GM19395 (cell line): ENCODE measurements at regions not wholly inside any gene's neighbourhood (a gene's known extent, or its start where the extent isn't known, plus 50 kb on each side); places are given as distances from the start of the nearest gene placed in this dataset.
"Not testable (repeated sequence)": the region's sequence is repeated elsewhere in the genome, so short reads cannot be mapped to it uniquely, and the experiment has no call there.

Source experiments
- ATAC-seq: cut with Tn5 transposase; IDR thresholded peaks from one replicate; pipeline ENCODE4 v1.9.1; 2021; ENCODE audit warnings: mild to moderate bottlenecking, moderate library complexity; ENCODE audit not compliant: unreplicated experiment

DNA sequence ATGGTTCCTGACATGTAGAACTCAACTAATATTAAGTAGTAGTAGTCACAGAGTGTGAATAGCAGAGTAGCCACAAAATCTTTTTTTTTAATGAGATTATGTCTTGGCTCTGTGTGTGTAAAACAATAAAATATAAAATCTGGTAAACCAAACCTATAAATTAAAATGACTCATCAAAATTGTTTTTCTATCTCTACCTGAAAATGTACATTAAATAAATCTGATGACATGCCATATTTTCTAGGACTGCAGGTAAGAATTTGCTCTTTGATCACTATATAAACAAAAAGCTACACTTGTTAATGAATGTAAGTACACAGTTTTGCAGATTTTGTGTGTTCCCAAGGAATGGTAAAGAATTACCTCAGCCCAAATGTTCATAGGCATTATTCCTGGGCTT is 1231.5 kb downstream of the JRKL start:
- no peak for ATAC-seq

DNA sequence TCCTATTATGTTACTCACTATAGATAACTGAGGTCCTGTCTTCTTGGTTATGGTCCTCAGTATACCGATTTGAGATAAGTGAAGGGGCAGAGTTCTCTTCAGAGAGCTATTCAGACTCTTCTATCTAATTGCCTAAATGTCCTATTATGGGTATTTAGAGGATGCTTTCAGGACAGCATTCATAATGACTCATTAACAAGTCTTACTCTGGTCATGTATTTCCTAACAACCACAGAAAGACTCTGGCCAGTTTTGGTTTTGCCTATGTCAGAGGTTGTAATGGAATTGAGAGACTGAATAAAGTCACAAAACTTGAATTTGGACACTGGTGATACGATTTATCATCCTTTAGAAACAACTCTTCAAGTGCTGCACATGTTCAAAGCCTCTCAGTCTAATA is 1233.0 kb downstream of the JRKL start:
- ATAC-seq, result no peak

DNA sequence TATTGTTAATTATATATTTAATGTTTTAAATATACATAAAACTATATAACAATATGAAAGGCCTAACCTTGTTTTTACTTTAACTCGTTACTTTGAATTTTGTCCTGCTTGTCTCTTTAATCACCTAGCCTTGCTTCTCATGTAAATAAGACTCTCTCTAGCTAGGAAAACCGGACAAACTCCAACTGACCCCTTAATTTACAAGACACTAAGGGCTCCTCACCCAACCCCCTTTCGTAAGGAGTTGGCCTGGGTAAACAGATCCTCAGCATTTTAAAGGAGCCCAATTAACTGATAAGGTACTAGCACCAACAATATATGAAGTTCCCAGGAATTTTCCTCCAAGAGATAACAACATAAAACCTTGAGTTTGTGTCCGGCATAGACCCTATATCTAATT is 1246.9 kb downstream of the JRKL start:
- ATAC-seq, result not testable (repeated sequence)

DNA sequence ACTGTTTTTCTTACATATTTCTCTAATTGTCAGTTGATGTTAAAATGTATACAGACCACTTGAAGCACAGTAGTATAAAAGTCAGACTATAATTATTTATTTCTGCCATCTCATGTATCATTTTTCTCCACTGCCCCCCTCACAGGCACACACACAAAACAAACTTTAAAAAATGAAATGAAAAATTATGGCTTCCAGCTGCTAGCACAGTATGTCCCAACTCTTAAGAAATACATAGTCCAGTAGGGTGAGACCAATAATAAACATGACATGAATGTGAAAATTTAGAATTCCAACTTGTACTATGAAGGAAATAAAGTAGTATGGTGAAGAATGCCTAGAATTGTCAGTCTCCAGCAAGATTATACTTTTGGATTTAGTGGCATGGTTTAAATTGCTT is 1247.9 kb downstream of the JRKL start:
- ATAC-seq, result no peak

DNA sequence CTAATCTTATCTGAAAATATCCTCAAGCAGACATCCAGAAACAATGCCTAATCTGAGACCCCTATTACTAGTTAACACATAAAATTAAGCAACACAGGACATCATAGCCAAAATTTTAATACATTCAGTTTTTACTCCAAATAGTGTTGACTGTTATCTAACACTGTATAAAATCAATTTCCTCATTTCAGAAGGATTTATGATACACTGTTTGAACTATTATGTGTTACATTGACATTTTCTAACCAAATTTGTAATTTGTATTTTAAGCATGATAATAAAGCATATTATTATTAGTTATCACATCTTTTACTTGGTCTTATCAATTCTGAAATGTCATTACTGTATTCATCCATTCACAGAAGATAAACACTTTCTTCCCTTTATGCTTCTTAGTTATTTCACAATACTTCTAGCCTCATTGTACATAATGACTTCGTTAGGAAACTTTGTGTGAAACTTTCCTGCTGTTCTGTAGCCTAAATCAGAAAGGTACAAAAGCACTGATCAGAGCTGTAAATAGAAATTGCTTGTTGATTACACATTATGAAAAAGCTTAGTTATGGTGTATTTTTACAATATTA is 1248.9 kb downstream of the JRKL start:
- ATAC-seq, result no peak

DNA sequence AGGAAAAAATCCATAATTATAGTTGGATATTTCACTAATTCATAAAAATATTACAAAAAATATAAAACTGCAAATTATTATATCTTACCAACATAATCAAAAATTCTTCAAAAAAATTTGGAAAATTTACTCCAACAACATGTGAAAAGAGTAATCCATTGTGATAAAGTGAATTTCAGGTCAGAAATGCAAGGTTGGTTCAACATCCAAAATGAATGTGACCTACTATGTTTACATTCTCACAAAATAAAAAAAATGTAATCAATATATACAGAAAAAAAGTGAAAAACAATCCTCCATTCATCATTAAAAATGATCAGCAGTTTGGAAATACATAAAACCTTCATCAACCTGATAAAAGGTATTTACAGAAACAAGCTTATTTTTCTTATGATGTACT is 1252.2 kb downstream of the JRKL start:
- no peak for ATAC-seq

DNA sequence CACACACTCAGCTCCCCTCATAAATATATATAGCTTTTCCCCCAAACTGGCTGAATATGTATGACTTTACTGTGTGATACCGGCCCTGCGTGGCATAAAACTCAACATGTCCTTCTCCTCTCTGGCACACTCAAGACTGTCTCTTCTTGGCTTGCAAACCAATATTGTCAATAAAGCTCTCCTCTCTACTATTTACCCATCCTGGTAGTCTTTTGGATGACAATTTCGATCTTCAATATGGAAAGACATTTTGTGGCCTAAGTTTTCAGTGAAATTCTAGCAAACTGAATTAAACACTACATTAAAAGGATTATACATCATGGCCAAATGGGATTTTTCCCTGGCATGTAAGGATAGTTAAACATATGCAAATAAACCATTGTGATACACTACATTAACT is 1255.9 kb downstream of the JRKL start:
- ATAC-seq, result no peak

DNA sequence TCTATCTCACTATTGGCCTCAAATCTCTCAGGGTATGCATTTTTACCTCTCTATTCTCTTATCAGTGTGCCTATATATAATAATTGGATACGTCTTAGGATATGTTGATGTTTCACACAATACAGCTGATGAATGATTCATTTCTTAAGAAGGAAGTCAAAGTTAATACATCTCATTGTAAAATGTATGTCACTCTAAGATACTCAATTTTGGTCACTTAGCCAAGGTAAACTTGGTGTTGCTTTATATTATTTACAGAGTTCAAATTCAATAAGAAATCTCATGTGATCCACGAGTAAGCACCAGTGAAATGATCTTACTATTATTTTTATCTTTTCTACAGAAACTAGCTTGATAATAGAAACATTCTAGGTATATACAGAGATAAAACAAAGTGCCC is 1266.5 kb downstream of the JRKL start:
- ATAC-seq, result no peak

DNA sequence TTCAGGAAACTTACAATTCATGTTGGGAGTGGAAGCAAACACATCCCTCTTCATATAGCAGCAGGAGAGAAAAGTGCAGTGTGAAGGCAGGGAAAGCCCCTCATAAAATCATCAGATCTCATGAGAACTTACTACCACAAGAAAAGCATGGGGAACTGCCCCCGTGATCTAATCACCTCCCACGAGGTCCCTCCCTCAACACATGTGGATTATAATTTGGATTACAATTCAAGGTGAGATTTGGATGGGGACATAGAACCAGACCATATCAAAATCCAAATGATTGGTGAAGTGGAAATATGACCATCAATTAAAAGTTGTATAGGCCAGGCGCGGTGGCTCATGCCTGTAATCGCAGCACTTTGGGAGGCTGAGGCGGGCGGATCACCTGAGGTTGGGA is 1268.0 kb downstream of the JRKL start:
- no peak for ATAC-seq

DNA sequence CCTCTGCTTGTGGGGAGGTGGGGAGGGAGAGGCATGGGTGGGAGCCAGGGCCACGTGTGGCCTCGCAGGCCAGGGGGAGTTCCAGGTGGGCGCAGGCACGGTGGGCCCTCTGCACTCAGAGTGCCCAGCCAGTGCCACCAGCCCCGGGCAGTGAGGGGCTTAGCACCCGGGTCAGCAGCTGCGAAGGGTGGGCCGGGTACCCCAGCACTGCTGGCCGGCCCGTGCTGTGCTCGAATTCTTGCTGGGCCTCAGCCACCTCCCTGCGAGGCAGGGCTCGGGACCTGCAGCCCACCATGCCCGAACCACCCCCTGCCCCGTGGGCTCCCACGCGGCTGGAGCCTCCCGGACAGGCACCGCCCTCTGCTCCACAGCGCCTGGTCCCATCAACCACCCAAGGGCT is 1277.2 kb downstream of the JRKL start:
- no peak for ATAC-seq

DNA sequence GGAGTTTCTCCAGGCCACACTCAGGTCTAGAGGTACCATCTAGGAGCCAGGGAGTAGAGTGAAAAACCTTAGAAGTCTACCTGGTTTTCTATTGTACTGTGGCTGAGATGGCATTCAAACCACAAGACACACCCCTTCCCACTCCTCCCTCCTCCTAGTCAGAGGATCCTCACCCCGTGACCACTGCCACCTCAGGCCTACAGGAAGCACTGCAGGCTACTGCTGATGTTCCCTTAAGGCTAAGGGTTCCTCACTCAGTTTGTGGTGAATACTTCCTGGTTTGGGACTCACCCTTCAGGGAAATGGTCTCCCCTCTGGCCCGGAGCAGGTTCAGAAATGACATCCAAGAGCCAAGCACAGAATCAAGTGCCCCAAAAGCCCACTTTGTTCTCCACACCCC is 1293.9 kb downstream of the JRKL start:
- ATAC-seq, result no peak

DNA sequence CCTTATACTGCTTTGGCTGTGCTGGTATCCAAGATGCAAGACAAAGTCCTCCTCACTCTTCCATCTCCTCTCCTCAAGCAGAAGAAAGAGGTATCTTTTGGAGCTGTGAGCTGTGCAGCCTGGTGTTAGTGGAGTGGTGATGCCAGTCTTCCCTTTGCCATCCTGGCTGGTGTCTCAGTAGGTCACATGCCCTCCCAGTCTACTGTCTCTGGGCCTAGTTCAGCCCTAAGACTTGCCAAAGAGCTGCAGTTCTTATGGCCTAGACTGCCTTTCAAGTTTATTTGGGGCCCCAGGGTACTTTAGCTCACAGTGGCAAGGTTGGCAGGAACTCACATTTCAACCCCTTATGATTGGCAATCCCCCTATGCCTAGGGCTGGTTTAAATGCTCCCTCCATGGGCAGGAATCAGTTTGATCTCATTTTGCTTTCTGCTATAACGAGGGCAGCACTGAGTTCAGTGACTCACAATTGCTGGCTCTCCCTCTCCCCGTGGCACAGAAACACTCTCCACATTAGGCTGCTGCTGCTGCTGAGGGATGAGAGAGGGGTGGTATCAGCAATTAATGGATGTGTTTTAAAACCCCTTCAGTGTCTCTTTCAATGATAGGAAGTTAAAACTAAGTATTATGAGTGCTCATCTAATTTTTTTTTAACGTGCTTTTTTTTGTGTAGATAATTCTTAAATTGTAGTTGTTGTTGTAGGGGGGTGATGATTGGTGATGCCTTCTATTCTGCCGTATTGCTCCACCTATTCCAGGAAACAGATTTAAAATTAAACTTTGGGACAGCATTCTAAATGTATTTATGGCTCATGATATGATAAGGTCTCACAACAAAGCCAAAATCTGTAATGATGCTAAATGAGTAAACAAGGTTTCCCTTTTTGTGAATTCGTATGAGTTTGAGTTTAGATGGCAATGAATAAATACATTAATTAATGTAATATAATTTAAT is 1295.0 kb downstream of the JRKL start:
- ATAC-seq, result no peak

DNA sequence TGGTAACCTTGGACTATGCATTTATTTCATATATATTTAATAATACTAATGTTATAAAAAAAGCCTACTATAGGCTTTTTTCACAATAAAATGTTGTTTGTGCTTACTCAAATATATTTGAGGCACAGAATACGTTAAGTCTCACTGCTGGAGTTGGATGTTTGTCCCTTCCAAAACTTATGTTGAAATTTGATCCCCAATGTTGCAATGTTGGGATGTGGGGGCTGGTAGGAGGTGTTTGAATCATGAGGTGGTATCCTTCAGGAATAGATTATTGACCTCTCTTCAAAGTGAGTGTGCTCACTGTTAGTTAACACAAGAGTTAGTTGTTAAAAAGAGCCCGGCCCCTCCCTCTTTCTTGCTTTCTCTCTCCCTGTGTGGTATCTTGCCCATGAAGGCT is 1295.9 kb downstream of the JRKL start:
- no peak for ATAC-seq

DNA sequence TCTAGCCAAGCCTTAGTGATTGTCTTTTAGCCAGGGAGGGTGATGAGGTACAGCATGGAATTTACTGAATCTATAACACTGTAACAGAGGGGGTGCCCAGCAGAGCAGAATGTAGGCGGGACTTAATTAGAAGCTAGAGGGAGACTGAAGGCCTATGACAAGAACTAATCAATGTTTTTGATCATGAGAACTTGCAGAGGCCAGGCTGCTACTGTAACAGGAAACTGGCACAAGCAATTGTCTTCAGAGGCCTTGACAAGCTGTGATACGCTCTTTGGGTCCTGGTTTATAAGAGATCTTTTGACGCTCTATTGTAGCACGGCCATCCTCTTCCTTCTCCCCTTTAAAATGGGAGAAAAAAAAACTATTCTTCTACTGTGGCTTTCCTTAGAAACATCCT is 1297.3 kb downstream of the JRKL start:
- ATAC-seq, result no peak

DNA sequence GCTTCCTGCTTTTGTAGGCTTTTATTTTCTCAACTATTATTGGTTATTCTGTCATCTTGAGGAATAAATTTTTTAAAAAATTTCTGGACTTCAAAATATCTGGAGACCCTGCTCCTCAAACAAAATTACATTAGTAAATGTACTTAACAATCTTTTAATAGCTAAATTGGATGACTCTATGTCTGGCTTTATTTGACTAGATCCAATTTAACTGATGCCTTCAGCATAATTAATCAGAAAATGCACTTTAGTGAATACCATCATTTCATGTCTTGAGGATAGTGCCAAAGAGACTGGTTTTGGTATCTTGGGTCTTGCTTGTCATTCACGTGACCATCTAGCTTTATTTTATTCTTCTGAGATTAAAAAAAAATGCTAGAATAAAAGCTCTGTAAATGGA is 1301.2 kb downstream of the JRKL start:
- ATAC-seq, result no peak

DNA sequence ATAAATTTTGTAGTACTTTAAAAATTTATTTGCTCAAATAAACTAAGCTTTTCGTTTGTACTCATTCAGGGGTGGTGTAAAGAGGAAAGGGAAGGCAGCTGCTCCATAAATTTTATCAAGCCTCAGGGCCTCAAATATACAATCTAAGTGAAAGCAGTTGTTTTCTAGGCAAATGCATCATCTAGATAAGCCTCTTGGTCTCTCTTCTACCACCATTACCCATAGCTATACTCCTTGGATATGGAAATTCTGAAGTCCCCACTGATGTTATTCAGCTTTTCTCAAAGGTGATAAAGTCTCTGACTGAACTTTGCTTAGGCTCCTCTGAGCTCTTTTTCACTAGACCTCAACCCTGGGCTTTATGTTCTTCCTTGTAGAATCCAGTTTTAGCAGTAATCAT is 1313.1 kb downstream of the JRKL start:
- no peak for ATAC-seq

DNA sequence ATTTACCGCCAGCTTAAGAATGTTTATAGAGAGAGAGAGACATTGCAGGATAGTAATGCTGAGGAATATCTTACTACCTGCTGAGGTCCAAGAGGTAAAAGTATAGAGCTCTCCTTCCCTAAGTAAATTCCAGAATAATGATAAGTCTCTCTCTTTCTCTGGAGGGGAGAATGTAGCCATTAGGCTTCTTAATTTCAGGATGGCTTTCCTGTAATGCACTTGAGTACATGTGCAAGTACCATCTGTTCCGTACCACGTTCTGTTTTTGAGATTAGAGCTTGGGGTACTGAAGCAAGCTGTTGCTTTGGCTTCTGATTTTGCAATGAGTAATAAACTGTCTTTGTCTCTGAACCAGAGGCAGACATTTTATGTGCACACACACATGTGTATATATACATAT is 1314.0 kb downstream of the JRKL start:
- ATAC-seq, result no peak

DNA sequence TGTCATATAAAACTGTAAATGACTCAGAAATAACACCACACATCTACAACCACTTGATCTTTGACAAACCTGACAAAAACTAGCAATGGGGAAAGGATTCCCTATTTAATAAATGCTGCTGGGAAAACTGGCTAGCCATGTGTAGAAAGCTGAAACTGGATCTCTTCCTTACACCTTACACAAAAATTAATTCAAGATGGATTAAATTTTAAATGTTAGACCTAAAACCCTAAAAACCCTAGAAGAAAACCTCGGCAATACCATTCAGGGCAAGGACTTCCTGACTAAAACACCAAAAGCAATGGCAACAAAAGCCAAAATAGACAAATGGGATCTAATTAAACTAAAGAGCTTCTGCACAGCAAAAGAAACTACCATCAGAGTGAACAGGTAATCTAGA is 1315.3 kb upstream of the CNTN5 start:
- ATAC-seq, result not testable (repeated sequence)

DNA sequence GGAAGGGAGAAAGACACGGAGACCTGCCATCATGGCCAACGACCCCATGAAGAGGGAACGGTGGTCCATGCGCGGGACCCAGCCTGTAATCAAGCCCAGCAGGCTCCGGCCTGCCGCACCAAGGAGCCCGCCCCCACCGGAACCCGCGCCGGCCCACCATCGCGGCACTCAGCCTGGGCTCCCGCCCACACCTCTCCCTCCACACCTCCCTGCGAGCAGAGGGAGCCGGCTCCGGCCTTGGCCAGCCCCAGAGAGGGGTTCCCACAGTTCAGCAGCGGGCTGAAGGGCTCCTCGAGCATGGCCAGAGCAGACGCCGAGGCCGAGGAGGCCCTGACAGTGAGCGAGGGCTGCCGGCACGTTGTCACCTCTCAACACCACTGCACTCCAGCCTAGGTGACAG is 1302.8 kb upstream of the CNTN5 start:
- ATAC-seq, result no peak

DNA sequence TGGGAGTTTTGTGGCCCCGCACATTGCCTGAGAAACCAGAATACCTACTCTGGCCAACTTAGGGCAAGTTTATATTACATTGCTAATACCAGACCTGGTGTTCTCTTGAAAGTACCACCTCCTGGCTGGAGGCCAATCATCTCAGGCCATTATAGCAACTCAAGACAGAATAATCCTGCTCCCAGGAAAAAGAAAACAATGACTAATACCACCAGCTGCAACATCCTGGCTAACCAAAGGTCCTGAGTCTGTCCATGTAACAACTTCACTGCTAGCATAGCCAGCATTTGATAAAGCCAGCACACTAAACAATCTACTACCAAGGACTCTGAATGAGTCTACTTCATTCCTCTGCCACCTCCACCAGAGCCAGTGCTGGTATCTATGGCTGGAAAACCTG is 1298.7 kb upstream of the CNTN5 start:
- no peak for ATAC-seq

DNA sequence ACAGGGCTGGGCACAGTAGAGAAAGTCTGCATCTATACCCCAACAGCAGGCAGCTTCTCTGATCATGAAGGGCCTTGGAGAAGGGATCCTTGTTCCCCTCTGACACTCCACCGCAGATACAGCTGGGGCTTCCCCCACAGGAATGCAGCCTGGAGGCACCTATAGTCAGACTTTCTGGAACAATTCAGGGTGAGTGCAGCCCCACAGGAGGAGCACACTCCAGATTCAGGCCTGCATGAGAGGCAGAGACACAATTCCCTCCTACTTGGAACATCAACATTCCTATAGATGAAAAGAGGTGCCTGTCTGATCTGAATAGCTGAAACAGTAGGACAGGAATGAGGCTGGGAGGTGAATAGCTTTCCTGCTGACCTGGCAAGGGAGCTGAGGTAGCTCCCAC is 1298.0 kb upstream of the CNTN5 start:
- ATAC-seq, result no peak

DNA sequence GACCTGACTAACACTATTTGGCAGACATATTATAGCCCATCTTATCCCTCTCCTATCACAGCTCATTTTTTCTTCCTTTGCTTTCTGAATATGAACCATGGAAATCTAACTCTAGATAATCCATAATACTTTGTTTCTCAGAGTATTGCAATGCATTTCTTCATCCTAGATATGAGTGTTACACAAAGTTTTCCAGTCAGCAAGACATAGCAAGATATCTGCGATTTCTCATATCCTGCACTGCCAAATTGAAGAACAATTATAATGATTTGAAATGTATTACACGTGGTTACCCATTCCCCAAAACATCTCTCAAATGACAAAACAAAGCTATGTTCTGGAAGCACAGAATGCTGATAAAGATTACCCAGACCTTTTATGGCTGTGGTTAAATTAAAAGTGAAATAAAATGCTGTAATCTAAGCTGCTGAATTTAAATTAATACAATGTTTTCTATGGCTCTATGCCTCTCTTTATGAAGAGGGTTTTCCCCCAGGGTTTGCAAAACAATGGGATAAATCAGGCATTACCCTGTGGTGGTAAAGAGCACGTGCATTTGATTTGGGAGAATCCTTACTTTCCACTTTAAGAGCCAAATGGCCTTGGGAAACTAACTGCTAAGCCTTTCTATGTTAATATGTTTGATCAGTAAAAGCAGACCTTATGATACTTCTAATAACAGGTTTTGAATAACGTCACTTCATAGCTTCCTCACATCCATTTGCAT is 1291.0 kb upstream of the CNTN5 start:
- no peak for ATAC-seq
